HG03196 (cell line): ENCODE measurements at regions not wholly inside any gene's neighbourhood (a gene's known extent, or its start where the extent isn't known, plus 50 kb on each side); places are given as distances from the start of the nearest gene placed in this dataset.
A peak's percentile ranks its signal among the peaks of the same experiment; 100 is the strongest.

Source experiments
- ATAC-seq: cut with Tn5 transposase; IDR thresholded peaks from one replicate; pipeline ENCODE4 v1.9.1; 2021; ENCODE audit not compliant: unreplicated experiment

GRCh38 chr13:76527041-76527440 is 359.2 kb downstream of the KCTD12 start:
- ATAC-seq, result no peak

GRCh38 chr13:76523740-76524340 is 362.4 kb downstream of the KCTD12 start:
- no peak for ATAC-seq

GRCh38 chr13:76522083-76522755 is 364.0 kb downstream of the KCTD12 start:
- ATAC-seq, result no peak

DNA sequence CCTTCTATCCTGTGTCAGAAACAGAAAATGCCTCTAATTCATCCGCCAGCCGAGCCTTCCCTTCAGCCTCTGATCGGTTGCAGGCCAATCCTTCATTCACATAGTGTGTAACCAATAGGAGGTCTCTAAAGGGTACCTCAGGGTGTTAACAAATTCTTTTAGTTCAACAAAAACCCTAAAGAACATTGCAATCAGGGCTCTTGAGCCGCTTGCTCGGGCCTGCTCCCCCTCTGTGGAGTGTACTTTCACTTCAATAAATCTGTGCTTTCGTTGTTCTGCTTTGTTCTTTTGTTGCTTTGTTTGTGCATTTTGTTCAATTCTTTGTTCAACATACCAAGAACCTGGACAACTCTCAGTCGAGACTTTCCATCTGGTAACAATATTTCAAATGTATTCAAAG is 366.5 kb downstream of the KCTD12 start:
- ATAC-seq, result no peak

GRCh38 chr13:76516586-76516985 is 369.6 kb downstream of the KCTD12 start:
- no peak for ATAC-seq

GRCh38 chr13:76516013-76516412 is 370.2 kb downstream of the KCTD12 start:
- no peak for ATAC-seq

DNA sequence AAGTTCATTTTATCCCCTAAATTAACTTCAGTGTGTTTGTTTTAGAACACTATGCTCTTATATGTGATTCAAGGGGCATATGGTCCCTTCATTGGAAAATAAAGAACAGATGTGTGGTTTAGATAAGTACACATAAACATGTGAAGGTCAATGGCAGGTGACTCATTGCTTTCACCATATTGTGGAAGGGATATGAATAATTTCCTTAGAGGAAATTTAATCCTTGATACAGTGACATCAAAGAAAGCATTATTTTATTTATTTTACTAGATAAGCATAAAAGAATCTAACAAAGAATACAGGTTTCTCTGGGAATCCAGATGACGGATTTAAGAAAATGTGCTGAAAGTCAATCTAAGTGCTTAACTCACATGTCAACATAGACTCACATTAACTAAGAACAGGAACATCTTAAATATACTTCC is 373.5 kb downstream of the KCTD12 start:
- ATAC-seq, result no peak

GRCh38 chr13:76505437-76505836 is 380.8 kb downstream of the KCTD12 start:
- ATAC-seq, result no peak

- ATAC-seq, result no peak
Measured at GRCh38 chr13:76503766-76504165, 382.4 kb downstream of the KCTD12 start.

- ATAC-seq, result no peak
Measured at GRCh38 chr13:76503291-76503690, 382.9 kb downstream of the KCTD12 start.

- no peak for ATAC-seq
Measured at GRCh38 chr13:76500894-76501293, 385.3 kb downstream of the KCTD12 start.

- no peak for ATAC-seq
Measured at GRCh38 chr13:76499891-76500290, 386.3 kb downstream of the KCTD12 start.

DNA sequence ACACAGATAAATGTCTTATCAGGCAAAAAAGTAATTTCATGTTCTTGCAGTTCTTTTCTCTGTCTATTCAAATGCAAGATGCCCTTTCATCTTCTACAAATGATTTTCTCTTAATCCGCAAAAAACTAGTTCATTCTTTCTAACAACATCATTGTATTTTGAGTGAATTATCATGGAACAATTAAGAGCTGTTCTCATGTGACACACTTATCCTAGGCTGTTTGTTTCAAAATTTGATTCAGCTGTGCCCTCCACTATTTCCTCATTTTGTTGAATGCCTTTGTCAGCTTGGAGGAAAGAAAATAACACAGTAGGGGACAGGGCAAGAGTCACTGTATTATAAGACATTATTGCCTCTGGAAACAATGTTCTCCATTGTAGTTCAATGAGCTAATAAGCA is 396.9 kb downstream of the KCTD12 start:
- no peak for ATAC-seq

DNA sequence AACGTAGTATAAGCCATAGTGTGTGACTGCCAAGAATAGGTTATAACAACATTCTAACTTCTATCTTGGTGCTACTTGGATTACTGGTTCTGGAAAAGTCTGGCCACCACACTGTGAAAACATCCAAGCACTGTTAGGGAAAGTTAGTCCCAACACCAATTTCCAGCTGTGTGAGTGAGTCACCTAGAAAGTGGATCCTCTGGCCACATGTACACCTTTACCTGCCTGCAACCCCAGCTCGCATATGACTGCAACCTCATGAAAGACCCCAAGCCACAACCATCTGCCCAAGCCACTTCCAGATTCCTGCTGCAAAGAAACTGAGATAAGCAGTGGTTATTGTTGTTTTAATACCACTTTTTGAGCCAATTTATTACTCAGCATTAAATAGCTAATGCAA is 404.5 kb downstream of the KCTD12 start:
- ATAC-seq, result no peak

DNA sequence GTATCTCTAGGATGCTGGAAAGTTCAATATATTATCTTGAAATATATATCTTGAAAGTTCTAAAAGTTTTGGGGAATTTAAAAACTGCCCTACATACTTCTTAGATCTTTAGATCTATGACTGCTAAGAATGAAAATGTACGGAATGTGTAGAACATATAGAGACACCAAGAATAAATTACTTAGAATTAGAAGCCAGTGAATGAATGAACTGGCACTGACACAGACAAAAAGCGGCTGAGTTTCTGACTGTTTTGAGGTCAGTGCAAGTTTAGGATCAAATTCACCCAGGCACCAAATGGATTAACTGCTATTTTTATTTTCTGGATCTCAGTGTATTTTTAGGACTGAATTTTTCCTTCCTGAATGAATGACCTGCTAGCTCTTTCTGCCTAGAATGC is 411.2 kb downstream of the KCTD12 start:
- no peak for ATAC-seq

- no peak for ATAC-seq
Measured at GRCh38 chr13:76474356-76474755, 411.8 kb downstream of the KCTD12 start.

DNA sequence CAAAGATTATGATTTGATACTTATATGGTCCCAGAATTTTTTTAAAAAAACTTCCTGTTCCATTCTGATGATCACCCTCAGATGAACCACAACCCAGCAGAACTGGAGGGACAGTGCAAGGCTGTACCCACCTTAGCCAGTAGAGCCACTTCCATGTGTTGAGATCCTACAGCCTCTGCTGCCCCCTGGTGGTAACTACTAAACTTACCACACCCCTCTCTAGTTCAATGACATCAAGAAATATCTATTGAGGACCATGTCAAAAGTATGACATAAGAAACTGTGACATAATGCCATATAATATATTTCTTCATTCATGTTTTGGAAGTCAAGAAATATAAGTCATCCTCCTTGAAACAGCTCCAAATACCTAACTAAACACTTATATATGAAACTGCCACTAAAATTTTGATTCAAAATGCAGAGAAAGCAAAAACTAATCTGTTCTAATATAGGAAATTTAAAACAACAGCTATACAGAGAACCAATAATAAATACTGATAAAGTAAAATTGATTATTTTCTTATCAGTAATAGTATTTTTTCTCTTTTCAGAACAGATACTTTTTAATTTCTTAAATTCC is 412.6 kb downstream of the KCTD12 start:
- peak; percentile 99 for ATAC-seq

GRCh38 chr13:76472916-76473315 is 413.3 kb downstream of the KCTD12 start:
- no peak for ATAC-seq

- ATAC-seq, result no peak
Measured at GRCh38 chr13:76471486-76471885, 414.7 kb downstream of the KCTD12 start.

- no peak for ATAC-seq
Measured at GRCh38 chr13:76470991-76471390, 415.2 kb downstream of the KCTD12 start.

- no peak for ATAC-seq
Measured at GRCh38 chr13:76466043-76466442, 420.2 kb downstream of the KCTD12 start.

DNA sequence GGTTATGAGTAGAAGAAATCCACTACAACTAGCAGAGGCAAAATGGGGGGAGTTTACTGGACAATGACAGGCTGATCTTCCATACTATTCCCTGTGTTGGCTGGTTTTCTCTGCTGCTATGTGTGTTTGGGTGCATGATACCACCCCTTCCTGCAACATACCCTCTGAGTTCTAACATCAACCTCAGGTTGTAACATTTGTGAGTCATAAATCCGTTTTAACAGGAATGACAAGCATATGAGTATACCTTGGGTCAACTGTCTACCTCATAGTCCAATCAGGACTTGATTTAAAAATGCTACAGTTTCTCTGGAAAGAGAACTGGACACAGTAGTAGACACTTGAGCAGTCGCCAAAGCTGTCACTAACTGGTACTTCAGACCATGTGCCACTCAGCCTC is 422.9 kb downstream of the KCTD12 start:
- ATAC-seq, result no peak

DNA sequence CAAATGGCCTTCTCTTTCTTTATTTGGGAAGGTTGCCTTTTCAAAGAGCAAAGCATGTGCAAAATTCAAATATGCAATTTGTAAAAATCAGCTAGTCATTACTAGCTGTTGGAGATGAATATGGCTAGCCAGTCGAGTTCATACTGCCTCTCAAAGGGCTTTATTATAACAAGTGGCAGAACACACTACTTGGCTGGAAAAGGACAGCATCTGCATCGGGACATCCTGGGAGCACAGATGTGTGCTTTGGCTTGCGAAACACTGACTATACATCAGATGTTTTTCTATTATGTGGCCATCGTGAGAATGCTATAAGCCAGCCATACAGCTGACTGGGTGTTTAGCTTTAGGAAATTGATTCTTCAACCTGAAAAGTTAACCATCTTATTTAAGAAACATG is 424.2 kb downstream of the KCTD12 start:
- ATAC-seq, result no peak
